WTC11 (cell line): ENCODE measurements at regions not wholly inside any gene's neighbourhood (a gene's known extent, or its start where the extent isn't known, plus 50 kb on each side); places are given as distances from the start of the nearest gene placed in this dataset.

Experiments used
- ATAC-seq: fragments of 200-7000 bp; cut with Tn5 transposase; 2 replicates; pipeline ENCODE4 v1.10.0; 2021; ENCODE audit warnings: mild to moderate bottlenecking, moderate library complexity
- CTCF ChIA-PET: fragments of 300-600 bp; sonication (Branson Sonifier 250); formaldehyde crosslinking; loops from one replicate; lab custom pipeline; 2021; ENCODE audit warnings: antibody characterized with exemption; lab: Charles Lee
- POLR2A ChIA-PET: fragments of 350-600 bp; sonication (Branson Sonifier 250); formaldehyde crosslinking; loops from one replicate; lab custom pipeline; 2021; ENCODE audit warnings: antibody characterized with exemption; lab: Charles Lee
- DNase-seq: peaks from one replicate; pipeline ENCODE4 v3.0.0; 2021; ENCODE audit warnings: low spot score
- H3K27ac Mint-ChIP-seq: 2 replicates; pipeline ENCODE4 v1.8.0; 2021; ENCODE audit warnings: mixed read lengths
- H3K27me3 Mint-ChIP-seq: 2 replicates; pipeline ENCODE4 v1.8.0; 2021; ENCODE audit warnings: low read depth, mild to moderate bottlenecking, moderate library complexity, mixed read lengths
- H3K36me3 Mint-ChIP-seq: 2 replicates; pipeline ENCODE4 v1.8.0; 2021; ENCODE audit warnings: mixed read lengths
- H3K4me1 Mint-ChIP-seq: 2 replicates; pipeline ENCODE4 v1.8.0; 2022; ENCODE audit warnings: mixed read lengths
- H3K4me3 Mint-ChIP-seq: 2 replicates; pipeline ENCODE4 v1.8.0; 2021; ENCODE audit warnings: mild to moderate bottlenecking, moderate library complexity, mixed read lengths
- H3K9me3 Mint-ChIP-seq: 2 replicates; pipeline ENCODE4 v1.8.0; 2021; ENCODE audit warnings: mixed read lengths
- CREB1 ChIP-seq: sonication (generic); formaldehyde crosslinking; IDR thresholded peaks from 2 replicates; pipeline ENCODE4 v1.8.0; 2023; ENCODE audit warnings: mild to moderate bottlenecking, missing genetic modification reagents
- ERG ChIP-seq: fragments of 250-450 bp; sonication (Bioruptor Pico); IDR thresholded peaks from 2 replicates; pipeline ENCODE4 v1.8.0; 2021; ENCODE audit warnings: mild to moderate bottlenecking
- HMGXB4 ChIP-seq: sonication (generic); formaldehyde crosslinking; IDR thresholded peaks from 2 replicates; pipeline ENCODE4 v1.8.1; 2023; ENCODE audit warnings: mild to moderate bottlenecking, moderate library complexity, missing genetic modification reagents
- MAX ChIP-seq: sonication (generic); formaldehyde crosslinking; IDR thresholded peaks from 2 replicates; pipeline ENCODE4 v1.8.0; 2022; ENCODE audit warnings: mild to moderate bottlenecking, missing genetic modification reagents
- ZBTB21 ChIP-seq: sonication (generic); formaldehyde crosslinking; IDR thresholded peaks from 2 replicates; pipeline ENCODE4 v1.8.1; 2023; ENCODE audit warnings: mild to moderate bottlenecking, missing genetic modification reagents, borderline replicate concordance
- ZNF416 ChIP-seq: fragments of 250-450 bp; sonication (Bioruptor Pico); IDR thresholded peaks from 2 replicates; pipeline ENCODE4 v1.9.0; 2021; ENCODE audit warnings: mild to moderate bottlenecking, inconsistent platforms
- TF ChIP-seq, protein P1 (sequence below): fragments of 250-450 bp; sonication (Bioruptor Pico); conservative IDR thresholded peaks from 2 replicates; pipeline ENCODE4 v1.9.0; 2021; ENCODE audit warnings: mild to moderate bottlenecking
- TF ChIP-seq, protein P2 (sequence below): fragments of 200-600 bp; IDR thresholded peaks from 2 replicates; pipeline ENCODE4 v1.8.0; 2022; ENCODE audit warnings: antibody characterized with exemption
- TF ChIP-seq, protein P3 (sequence below): sonication (generic); formaldehyde crosslinking; IDR thresholded peaks from 2 replicates; pipeline ENCODE4 v1.8.1; 2023; ENCODE audit warnings: mild to moderate bottlenecking, missing genetic modification reagents, borderline replicate concordance

GRCh38 chr22:44406341-44407170 lies 91.5 kb downstream of the RTL6 start:
- CTCF ChIA-PET = interaction anchor here (0.9 to 1.0 kb wide), 3 partner anchors 32 to 38 kb away, joined by 3 to 4 read pairs (median 4); no protein-coding TSS in a partner anchor
- TF ChIP-seq, protein P1, sequence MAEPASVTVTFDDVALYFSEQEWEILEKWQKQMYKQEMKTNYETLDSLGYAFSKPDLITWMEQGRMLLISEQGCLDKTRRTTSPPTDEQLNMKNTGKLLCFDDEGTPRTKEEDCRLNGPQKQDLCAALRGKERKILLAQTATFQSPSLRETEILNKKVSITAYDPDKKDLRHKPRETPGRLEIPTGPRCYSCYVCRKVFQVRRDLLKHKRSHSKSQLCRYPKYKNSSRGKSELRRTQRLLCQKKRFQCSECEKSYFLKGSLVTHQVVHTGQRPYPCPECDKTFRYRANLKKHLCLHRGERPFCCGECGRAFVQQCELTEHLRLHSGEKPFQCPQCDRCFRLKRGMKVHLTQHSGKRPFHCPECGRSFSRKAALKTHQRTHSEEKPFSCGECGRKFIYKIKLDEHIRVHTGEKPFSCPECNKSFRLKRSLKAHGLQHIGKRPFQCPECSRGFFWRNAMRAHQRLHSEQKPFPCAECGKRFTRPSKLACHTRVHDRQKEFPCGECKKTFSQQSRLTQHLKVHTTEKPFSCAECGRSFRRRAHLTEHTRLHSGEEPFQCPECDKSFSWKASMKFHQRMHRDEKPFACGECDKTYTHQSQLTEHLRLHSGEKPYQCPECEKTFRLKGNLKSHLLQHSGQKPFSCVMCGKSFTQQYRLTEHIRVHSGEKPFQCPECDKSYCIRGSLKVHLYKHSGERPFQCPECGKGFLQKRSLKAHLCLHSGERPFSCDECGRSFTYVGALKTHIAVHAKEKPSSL (CRISPR knock-in tag) = no peak
- no peak for TF ChIP-seq CREB1
- no peak for TF ChIP-seq ERG (CRISPR knock-in tag)
- Mint-ChIP-seq H3K4me3 (no peak overlapping the region; the same call in 1 of the 2 replicates), H3K9me3 (no peaks in the 10 kb centered on the region), H3K27me3 (no peaks in the 10 kb centered on the region), H3K36me3 (no peaks in the 10 kb centered on the region), H3K27ac (peak overlapping the region; percentile 79), H3K4me1 (peaks cover 20% of the 10 kb centered on the region)
- POLR2A ChIA-PET = no interaction called here
- DNase-seq (no peak), ATAC-seq (peak; percentile 75)

DNA sequence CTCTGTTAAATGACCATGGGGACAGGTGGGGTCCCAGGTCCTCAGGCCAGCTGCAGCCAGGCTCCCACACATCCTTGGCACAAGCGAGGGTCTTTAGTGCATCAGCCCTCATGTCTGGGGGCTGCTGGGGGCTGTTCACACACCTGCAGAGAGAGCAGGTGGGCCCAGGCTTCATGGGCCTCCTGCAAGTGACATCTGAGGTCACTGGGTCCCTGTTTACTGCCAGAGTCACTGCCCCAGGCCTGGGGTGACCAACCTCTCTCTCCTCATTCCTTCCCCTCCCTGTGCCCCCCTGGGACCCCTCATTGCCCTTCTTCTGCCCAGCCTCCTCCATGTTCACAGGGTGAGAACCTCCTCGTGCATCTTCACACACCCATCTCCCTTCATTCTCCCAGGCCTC lies 92.4 kb downstream of the RTL6 start:
- DNase-seq (no peak), ATAC-seq (no peak)
- no peaks in the 10 kb centered on the region for H3K9me3 Mint-ChIP-seq
- H3K27ac Mint-ChIP-seq = no peak overlapping the region
- H3K4me1 Mint-ChIP-seq = peaks cover 20% of the 10 kb centered on the region
- no peaks in the 10 kb centered on the region for H3K27me3 Mint-ChIP-seq
- no peaks in the 10 kb centered on the region for H3K36me3 Mint-ChIP-seq
- ChIA-PET POLR2A (no interaction called here), CTCF (interaction anchor here (2.1 kb wide), 1 partner anchor 39 kb away, joined by 7 read pairs; no protein-coding TSS in a partner anchor)
- no peak overlapping the region for H3K4me3 Mint-ChIP-seq
- TF ChIP-seq, protein P2, sequence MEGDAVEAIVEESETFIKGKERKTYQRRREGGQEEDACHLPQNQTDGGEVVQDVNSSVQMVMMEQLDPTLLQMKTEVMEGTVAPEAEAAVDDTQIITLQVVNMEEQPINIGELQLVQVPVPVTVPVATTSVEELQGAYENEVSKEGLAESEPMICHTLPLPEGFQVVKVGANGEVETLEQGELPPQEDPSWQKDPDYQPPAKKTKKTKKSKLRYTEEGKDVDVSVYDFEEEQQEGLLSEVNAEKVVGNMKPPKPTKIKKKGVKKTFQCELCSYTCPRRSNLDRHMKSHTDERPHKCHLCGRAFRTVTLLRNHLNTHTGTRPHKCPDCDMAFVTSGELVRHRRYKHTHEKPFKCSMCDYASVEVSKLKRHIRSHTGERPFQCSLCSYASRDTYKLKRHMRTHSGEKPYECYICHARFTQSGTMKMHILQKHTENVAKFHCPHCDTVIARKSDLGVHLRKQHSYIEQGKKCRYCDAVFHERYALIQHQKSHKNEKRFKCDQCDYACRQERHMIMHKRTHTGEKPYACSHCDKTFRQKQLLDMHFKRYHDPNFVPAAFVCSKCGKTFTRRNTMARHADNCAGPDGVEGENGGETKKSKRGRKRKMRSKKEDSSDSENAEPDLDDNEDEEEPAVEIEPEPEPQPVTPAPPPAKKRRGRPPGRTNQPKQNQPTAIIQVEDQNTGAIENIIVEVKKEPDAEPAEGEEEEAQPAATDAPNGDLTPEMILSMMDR = no peak
- TF ChIP-seq ZBTB21 (CRISPR knock-in tag) (no peak), ZNF416 (CRISPR knock-in tag) (no peak), MAX (CRISPR knock-in tag) (no peak), HMGXB4 (no peak)
- TF ChIP-seq, protein P3, sequence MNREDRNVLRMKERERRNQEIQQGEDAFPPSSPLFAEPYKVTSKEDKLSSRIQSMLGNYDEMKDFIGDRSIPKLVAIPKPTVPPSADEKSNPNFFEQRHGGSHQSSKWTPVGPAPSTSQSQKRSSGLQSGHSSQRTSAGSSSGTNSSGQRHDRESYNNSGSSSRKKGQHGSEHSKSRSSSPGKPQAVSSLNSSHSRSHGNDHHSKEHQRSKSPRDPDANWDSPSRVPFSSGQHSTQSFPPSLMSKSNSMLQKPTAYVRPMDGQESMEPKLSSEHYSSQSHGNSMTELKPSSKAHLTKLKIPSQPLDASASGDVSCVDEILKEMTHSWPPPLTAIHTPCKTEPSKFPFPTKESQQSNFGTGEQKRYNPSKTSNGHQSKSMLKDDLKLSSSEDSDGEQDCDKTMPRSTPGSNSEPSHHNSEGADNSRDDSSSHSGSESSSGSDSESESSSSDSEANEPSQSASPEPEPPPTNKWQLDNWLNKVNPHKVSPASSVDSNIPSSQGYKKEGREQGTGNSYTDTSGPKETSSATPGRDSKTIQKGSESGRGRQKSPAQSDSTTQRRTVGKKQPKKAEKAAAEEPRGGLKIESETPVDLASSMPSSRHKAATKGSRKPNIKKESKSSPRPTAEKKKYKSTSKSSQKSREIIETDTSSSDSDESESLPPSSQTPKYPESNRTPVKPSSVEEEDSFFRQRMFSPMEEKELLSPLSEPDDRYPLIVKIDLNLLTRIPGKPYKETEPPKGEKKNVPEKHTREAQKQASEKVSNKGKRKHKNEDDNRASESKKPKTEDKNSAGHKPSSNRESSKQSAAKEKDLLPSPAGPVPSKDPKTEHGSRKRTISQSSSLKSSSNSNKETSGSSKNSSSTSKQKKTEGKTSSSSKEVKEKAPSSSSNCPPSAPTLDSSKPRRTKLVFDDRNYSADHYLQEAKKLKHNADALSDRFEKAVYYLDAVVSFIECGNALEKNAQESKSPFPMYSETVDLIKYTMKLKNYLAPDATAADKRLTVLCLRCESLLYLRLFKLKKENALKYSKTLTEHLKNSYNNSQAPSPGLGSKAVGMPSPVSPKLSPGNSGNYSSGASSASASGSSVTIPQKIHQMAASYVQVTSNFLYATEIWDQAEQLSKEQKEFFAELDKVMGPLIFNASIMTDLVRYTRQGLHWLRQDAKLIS = no peak
